Endothelial cell of umbilical vein (primary cell): ENCODE measurements at regions not wholly inside any gene's neighbourhood (a gene's known extent, or its start where the extent isn't known, plus 50 kb on each side); places are given as distances from the start of the nearest gene placed in this dataset.

ENCODE experiments used
- EZH2 ChIP-seq: IDR thresholded peaks from 2 replicates; pipeline ENCODE4 v1.6.1; 2012; ENCODE audit warnings: borderline replicate concordance, low read depth, mild to moderate bottlenecking, moderate library complexity, low read length, inconsistent platforms; ENCODE audit not compliant: severe bottlenecking
- POLR2A ChIP-seq: IDR thresholded peaks from 2 replicates; pipeline ENCODE4 v1.6.1; 2012; ENCODE audit warnings: low read depth, mild to moderate bottlenecking, control low read depth, low read length
- POLR2AphosphoS5 ChIP-seq: IDR thresholded peaks from 2 replicates; pipeline ENCODE4 v1.6.1; 2012; ENCODE audit warnings: low read depth, mild to moderate bottlenecking, control low read depth, low read length, moderate library complexity; ENCODE audit not compliant: insufficient read depth
- TF ChIP-seq, protein P1 (sequence below), 2 donors: IDR thresholded peaks; 1 replicate in 1 of 2; 2 replicates in 1 of 2; pipeline ENCODE4 v1.5.1; 2011; ENCODE audit warnings: low read length in 2 of 2, mild to moderate bottlenecking in 2 of 2, moderate library complexity in 2 of 2, control low read depth in 1 of 2, inconsistent platforms in 1 of 2, low read depth in 1 of 2; ENCODE audit not compliant: insufficient read depth in 1 of 2; ENCODE audit errors: extremely low read depth in 1 of 2

DNA sequence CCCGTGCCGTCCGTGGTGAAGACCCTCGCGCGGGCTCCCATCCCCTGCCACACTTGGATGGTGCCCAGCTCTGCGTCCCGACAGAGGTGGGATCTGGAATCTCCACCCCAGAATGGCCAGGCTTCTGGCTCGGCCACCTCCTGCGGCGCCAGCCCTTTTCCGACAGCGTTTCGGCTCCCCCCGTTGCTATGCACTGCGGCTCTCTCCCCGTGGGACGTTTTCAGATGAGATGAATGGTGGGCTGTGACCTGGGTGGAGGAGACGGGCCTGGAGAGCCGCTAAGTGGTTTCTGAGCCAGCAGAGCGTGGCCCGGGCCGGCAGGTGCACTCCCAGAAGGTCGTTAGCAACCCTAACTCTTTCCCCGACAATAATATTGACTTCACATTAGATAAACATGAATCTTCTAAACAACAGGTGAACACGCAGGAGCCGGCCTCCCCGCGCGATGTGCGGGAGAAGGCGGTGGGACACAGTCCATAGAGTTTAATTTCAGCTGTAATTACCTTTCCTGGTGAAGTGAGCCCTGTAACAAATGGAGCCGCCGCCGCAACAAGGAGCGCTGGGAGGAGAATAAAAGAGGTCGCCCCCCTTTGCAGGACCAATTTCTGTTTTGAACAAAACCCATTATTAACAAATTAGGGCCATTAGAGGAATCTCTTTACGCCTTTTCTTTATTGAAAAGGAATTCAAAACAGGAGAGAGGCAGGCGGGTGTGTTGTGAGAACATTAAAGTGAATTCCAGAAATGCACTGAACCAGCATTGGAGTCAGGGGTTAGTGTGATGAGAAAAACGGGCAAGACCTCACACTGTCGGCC is 294.3 kb upstream of the PFKP start:
- TF ChIP-seq, protein P1, sequence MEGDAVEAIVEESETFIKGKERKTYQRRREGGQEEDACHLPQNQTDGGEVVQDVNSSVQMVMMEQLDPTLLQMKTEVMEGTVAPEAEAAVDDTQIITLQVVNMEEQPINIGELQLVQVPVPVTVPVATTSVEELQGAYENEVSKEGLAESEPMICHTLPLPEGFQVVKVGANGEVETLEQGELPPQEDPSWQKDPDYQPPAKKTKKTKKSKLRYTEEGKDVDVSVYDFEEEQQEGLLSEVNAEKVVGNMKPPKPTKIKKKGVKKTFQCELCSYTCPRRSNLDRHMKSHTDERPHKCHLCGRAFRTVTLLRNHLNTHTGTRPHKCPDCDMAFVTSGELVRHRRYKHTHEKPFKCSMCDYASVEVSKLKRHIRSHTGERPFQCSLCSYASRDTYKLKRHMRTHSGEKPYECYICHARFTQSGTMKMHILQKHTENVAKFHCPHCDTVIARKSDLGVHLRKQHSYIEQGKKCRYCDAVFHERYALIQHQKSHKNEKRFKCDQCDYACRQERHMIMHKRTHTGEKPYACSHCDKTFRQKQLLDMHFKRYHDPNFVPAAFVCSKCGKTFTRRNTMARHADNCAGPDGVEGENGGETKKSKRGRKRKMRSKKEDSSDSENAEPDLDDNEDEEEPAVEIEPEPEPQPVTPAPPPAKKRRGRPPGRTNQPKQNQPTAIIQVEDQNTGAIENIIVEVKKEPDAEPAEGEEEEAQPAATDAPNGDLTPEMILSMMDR (IDR thresholded peaks at IDR 0.05; ENCODE audit: extremely low read depth in 1 of 2, insufficient read depth in 1 of 2, low read depth in 1 of 2, low read length in 2 of 2): no peak
- TF ChIP-seq POLR2AphosphoS5 (no peak), POLR2A (no peak), EZH2 (no peak)
